Glutamatergic neuron (in vitro differentiated cells): ENCODE measurements at regions not wholly inside any gene's neighbourhood (a gene's known extent, or its start where the extent isn't known, plus 50 kb on each side); places are given as distances from the start of the nearest gene placed in this dataset.

Source experiments
- DNase-seq: peaks from one replicate; pipeline ENCODE4 v3.0.0; 2022
- H3K27ac Mint-ChIP-seq: one replicate; pipeline ENCODE4 v1.8.0; 2020; ENCODE audit warnings: mild to moderate bottlenecking, mixed read lengths, inconsistent platforms; ENCODE audit not compliant: unreplicated experiment
- H3K27me3 Mint-ChIP-seq: one replicate; pipeline ENCODE4 v1.8.0; 2020; ENCODE audit warnings: mild to moderate bottlenecking, moderate library complexity, mixed read lengths, inconsistent platforms; ENCODE audit not compliant: unreplicated experiment
- H3K36me3 Mint-ChIP-seq: one replicate; pipeline ENCODE4 v1.8.0; 2020; ENCODE audit warnings: mild to moderate bottlenecking, mixed read lengths, inconsistent platforms; ENCODE audit not compliant: unreplicated experiment
- H3K4me1 Mint-ChIP-seq: one replicate; pipeline ENCODE4 v1.8.0; 2020; ENCODE audit warnings: mild to moderate bottlenecking, low read depth, mixed read lengths, inconsistent platforms; ENCODE audit not compliant: unreplicated experiment
- H3K4me3 Mint-ChIP-seq: one replicate; pipeline ENCODE4 v1.8.0; 2020; ENCODE audit warnings: mild to moderate bottlenecking, mixed read lengths, inconsistent platforms; ENCODE audit not compliant: unreplicated experiment
- H3K9me3 Mint-ChIP-seq: one replicate; pipeline ENCODE4 v1.8.0; 2020; ENCODE audit warnings: mild to moderate bottlenecking, moderate library complexity, mixed read lengths, inconsistent platforms; ENCODE audit not compliant: unreplicated experiment
- TF ChIP-seq, protein P1 (sequence below): fragments of 200-600 bp; sonication (generic); IDR thresholded peaks from one replicate; pipeline ENCODE4 v1.5.0; 2021; ENCODE audit not compliant: partially characterized antibody, unreplicated experiment

DNA sequence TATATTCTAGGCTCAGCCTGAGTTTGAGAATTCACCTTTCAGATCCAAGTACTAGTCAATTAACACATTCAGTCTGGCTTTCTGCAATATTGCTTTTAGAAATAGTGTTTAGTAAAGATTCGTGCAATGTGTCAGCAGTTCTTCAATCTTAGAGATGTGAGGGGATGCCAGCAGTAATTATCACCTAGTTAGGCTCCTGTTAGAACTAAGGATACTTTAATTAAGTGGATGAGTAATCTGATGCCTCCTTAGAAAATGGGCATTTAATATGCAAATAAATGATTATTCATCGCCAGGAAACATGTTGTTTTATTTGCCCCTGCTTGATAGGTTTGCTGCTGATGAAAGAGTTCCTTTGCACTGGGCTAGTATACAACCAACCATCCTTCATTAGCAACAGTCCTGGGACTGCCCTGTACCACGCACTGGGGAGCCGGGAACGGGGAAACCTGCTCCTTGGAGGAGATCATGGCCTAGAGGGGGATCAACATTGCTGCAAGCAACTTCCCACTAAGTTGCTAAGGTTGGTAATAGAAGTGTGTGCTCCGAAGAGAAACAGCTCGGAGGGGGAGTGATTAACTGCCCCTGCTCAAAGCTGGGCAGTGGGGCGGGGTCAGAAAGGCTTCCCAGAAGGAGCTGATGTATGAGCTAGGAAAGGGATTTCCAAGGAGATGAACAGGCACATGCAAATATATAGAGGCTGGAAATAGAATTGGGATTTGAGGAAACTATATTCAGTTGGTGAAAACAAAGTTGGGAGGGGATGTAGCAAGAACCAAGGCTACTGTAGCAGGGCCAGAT, 231.8 kb downstream of the DRD1 start:
- Mint-ChIP-seq H3K27ac (no peak overlapping the region), H3K27me3 (peaks cover 7% of the 10 kb centered on the region), H3K36me3 (no peaks in the 10 kb centered on the region), H3K4me1 (peaks cover 3% of the 10 kb centered on the region), H3K9me3 (no peaks in the 10 kb centered on the region), H3K4me3 (no peak overlapping the region)
- DNase-seq = no peak
- TF ChIP-seq, protein P1, sequence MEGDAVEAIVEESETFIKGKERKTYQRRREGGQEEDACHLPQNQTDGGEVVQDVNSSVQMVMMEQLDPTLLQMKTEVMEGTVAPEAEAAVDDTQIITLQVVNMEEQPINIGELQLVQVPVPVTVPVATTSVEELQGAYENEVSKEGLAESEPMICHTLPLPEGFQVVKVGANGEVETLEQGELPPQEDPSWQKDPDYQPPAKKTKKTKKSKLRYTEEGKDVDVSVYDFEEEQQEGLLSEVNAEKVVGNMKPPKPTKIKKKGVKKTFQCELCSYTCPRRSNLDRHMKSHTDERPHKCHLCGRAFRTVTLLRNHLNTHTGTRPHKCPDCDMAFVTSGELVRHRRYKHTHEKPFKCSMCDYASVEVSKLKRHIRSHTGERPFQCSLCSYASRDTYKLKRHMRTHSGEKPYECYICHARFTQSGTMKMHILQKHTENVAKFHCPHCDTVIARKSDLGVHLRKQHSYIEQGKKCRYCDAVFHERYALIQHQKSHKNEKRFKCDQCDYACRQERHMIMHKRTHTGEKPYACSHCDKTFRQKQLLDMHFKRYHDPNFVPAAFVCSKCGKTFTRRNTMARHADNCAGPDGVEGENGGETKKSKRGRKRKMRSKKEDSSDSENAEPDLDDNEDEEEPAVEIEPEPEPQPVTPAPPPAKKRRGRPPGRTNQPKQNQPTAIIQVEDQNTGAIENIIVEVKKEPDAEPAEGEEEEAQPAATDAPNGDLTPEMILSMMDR = no peak

DNA sequence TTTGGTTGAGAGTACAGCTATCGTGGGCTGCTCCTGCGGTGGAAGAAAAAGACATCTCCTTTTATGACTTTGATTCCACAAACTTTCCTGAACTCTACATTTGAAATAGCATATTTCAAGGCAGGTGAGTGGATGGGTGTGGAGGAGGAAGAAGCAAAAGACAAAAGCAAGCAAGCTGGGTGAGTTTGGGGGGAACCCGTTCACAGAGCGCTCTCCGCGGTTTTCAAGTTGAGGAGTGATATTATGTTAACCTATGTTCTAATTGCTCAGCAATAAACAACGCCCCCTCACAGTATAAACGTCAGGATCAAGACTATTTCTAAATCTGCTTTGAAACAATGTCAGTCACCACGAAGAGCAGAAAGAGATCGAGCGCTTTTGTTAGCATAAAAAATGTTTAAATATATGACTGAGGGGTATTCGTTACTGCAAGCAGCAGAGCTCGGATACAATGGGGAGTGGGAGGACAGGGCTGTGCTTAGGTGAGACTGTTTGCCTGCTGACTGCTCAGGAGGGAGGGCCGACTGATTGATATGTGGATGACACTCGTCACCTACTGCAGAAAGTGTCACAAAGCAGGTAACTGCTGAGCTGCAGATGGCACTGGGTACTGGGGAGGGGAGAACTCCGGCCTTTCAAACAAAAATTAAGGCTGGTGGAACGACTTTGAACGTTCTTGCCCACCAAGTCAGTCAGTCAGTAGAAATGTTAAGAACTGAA, 236.5 kb downstream of the DRD1 start:
- Mint-ChIP-seq H3K27me3 (no peaks in the 10 kb centered on the region), H3K36me3 (no peaks in the 10 kb centered on the region), H3K9me3 (no peaks in the 10 kb centered on the region), H3K27ac (no peak overlapping the region), H3K4me1 (no peaks in the 10 kb centered on the region), H3K4me3 (no peak overlapping the region)
- no peak for DNase-seq
- TF ChIP-seq, protein P1 = no peak

DNA sequence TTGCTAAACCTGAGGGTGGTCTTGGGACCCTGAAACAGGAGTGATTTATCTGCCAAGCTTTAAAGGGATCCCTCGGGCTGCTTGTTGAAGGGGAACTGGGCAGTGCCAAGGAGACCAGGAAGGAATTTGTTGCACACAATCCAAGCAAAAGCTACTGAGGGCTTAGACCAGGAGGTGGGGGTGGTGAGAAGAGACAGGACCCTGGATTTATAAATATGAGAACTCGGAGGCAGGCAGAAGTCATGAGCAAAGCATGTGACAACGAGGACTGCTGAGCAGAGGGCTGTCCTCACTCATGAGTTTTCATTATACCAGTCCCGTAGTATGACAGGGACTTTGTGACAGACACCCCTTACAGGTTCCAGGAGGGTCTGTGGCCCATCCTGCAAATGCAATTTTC, 237.3 kb downstream of the DRD1 start:
- TF ChIP-seq, protein P1 = no peak
- H3K36me3 Mint-ChIP-seq = no peaks in the 10 kb centered on the region
- H3K4me1 Mint-ChIP-seq = no peaks in the 10 kb centered on the region
- H3K27ac Mint-ChIP-seq = no peak overlapping the region
- H3K9me3 Mint-ChIP-seq = no peaks in the 10 kb centered on the region
- H3K4me3 Mint-ChIP-seq = no peak overlapping the region
- no peaks in the 10 kb centered on the region for H3K27me3 Mint-ChIP-seq
- no peak for DNase-seq

DNA sequence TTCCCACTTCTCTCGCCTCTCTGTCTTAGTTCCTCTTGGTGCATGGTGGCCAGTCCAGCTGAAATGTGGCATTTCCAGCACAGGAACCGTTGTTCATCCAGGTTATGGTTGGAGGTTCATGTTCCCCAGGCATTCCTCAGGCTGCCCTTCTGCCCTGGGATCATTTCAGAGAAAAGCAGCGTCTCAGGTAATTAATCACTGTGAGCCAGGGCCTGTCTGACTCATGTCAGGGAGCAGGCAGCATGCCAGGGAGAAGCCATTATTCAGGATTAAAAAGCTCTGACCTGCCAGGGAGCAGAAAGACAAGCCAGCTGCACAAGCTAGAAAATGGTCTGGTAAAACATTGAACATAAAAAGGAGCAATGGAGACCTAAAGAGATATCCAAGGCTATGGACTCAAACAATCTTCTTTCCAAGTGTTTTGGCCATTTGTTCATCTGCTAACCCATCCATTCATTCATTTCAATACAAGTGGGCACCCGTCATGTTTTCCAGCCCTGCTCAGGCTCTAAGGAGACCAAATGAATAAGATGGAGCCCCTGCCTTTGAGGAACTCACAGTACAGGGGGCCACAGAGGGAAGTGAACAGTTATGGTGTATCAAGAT, 241.4 kb downstream of the DRD1 start:
- Mint-ChIP-seq H3K27ac (no peak overlapping the region), H3K4me1 (no peaks in the 10 kb centered on the region), H3K27me3 (no peaks in the 10 kb centered on the region), H3K4me3 (no peak overlapping the region), H3K36me3 (peaks cover 6% of the 10 kb centered on the region), H3K9me3 (no peaks in the 10 kb centered on the region)
- no peak for DNase-seq
- TF ChIP-seq, protein P1 = no peak
